HL-60 (cell line): ENCODE measurements at regions not wholly inside any gene's neighbourhood (a gene's known extent, or its start where the extent isn't known, plus 50 kb on each side); places are given as distances from the start of the nearest gene placed in this dataset.
"Not testable (repeated sequence)": the region's sequence is repeated elsewhere in the genome, so short reads cannot be mapped to it uniquely, and the experiment has no call there.

ENCODE experiments used
- DNase-seq, 2 experiments: peaks; one replicate each; pipeline ENCODE4 v3.0.0-alpha.2; 2010 to 2020; ENCODE audit warnings: low read depth in 1 of 2, low spot score in 1 of 2
- H3K27ac ChIP-seq: fragments of 250-450 bp; sonication (Bioruptor Pico); replicated peaks from 2 replicates; pipeline ENCODE4 v1.5.1; 2020; ENCODE audit warnings: mild to moderate bottlenecking, moderate library complexity
- H3K27me3 ChIP-seq: fragments of 250-450 bp; sonication (Bioruptor Pico); 2 replicates; pipeline ENCODE4 v1.5.1; 2021; ENCODE audit warnings: mild to moderate bottlenecking, moderate library complexity; ENCODE audit not compliant: insufficient read depth, poor library complexity, severe bottlenecking
- H3K4me3 ChIP-seq: replicated peaks from 2 replicates; pipeline ENCODE4 v1.5.1; 2011; ENCODE audit warnings: mild to moderate bottlenecking, control low read depth, low read length; ENCODE audit not compliant: insufficient read depth
- CTCF ChIP-seq: IDR thresholded peaks from one replicate; pipeline ENCODE4 v1.5.1; 2011; ENCODE audit warnings: low read length, control low read depth, inconsistent platforms; ENCODE audit not compliant: insufficient read depth
- GABPA ChIP-seq: IDR thresholded peaks from 2 replicates; pipeline ENCODE4 v1.6.1; 2012; ENCODE audit warnings: low read depth
- POLR2AphosphoS5 ChIP-seq: IDR thresholded peaks from 2 replicates; pipeline ENCODE4 v1.6.1; 2012; ENCODE audit warnings: low read depth
- SPI1 ChIP-seq: IDR thresholded peaks from 2 replicates; pipeline ENCODE4 v1.6.1; 2012; ENCODE audit warnings: low read depth, mild to moderate bottlenecking, borderline replicate concordance
- TF ChIP-seq, protein P1 (sequence below): IDR thresholded peaks from 2 replicates; pipeline ENCODE4 v1.6.1; 2012; ENCODE audit warnings: low read depth; ENCODE audit not compliant: insufficient replicate concordance

GRCh38 chr6:10140136-10140535 is 274.7 kb downstream of the TFAP2A start:
- no peak overlapping the region for H3K4me3 ChIP-seq
- no peaks in the 10 kb centered on the region for H3K27me3 ChIP-seq
- TF ChIP-seq POLR2AphosphoS5: no peak
- TF ChIP-seq GABPA: no peak
- no peak for TF ChIP-seq SPI1
- TF ChIP-seq, protein P1, sequence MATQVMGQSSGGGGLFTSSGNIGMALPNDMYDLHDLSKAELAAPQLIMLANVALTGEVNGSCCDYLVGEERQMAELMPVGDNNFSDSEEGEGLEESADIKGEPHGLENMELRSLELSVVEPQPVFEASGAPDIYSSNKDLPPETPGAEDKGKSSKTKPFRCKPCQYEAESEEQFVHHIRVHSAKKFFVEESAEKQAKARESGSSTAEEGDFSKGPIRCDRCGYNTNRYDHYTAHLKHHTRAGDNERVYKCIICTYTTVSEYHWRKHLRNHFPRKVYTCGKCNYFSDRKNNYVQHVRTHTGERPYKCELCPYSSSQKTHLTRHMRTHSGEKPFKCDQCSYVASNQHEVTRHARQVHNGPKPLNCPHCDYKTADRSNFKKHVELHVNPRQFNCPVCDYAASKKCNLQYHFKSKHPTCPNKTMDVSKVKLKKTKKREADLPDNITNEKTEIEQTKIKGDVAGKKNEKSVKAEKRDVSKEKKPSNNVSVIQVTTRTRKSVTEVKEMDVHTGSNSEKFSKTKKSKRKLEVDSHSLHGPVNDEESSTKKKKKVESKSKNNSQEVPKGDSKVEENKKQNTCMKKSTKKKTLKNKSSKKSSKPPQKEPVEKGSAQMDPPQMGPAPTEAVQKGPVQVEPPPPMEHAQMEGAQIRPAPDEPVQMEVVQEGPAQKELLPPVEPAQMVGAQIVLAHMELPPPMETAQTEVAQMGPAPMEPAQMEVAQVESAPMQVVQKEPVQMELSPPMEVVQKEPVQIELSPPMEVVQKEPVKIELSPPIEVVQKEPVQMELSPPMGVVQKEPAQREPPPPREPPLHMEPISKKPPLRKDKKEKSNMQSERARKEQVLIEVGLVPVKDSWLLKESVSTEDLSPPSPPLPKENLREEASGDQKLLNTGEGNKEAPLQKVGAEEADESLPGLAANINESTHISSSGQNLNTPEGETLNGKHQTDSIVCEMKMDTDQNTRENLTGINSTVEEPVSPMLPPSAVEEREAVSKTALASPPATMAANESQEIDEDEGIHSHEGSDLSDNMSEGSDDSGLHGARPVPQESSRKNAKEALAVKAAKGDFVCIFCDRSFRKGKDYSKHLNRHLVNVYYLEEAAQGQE: no peak
- TF ChIP-seq CTCF: no peak
- DNase-seq: no peak
- H3K27ac ChIP-seq: no peak overlapping the region

DNA sequence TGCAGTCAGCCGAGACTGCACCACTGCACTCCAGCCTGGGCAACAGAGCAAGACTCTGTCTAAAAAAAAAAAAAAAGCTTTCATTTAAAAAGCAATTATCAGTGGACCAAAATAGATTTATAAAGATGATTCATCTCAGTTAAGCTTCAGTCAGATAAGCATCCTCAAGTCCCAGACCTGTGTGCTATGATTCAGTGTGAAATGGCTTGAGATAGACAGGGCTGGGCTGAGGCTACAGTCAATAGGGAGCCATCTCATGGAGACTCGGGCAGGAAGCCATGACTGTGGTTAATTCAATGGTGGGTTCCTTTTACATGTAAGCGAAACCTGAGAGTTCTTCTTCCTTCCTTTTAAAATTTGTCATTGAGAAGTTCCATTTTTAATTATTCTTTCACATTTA is 276.0 kb downstream of the TFAP2A start:
- H3K27me3 ChIP-seq: no peaks in the 10 kb centered on the region
- no peak for DNase-seq
- TF ChIP-seq, protein P1: no peak
- TF ChIP-seq CTCF (no peak), GABPA (no peak), POLR2AphosphoS5 (no peak), SPI1 (no peak)

GRCh38 chr6:10136636-10137035 is 278.2 kb downstream of the TFAP2A start:
- H3K4me3 ChIP-seq: no peak overlapping the region
- no peak overlapping the region for H3K27ac ChIP-seq
- TF ChIP-seq, protein P1: no peak
- TF ChIP-seq SPI1 (no peak), GABPA (no peak), POLR2AphosphoS5 (no peak), CTCF (no peak)
- no peaks in the 10 kb centered on the region for H3K27me3 ChIP-seq
- DNase-seq: no peak

More for the DNA sequence above, 276.0 kb downstream of the TFAP2A start:
- no peak overlapping the region for H3K4me3 ChIP-seq
- no peak overlapping the region for H3K27ac ChIP-seq

DNA sequence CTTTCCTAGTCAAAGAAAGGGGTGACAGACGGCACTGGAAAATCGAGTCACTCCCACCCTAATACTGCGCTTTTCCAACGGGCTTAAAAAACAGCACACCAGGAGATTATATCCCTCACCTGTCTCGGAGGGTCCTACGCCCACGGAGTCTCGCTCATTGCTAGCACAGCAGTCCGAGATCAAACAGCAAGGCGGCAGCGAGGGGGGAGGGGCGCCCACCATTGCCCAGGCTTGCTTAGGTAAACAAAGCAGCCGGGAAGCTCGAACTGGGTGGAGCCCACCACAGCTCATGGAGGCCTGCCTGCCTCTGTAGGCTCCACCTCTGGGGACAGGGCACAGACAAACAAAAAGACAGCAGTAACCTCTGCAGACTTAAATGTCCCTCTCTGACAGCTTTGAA is 280.7 kb downstream of the TFAP2A start:
- not testable (repeated sequence) for DNase-seq, H3K27me3 ChIP-seq, H3K4me3 ChIP-seq, H3K27ac ChIP-seq
